HG03354 (cell line): ENCODE measurements at regions not wholly inside any gene's neighbourhood (a gene's known extent, or its start where the extent isn't known, plus 50 kb on each side); places are given as distances from the start of the nearest gene placed in this dataset.
"Not testable (repeated sequence)": the region's sequence is repeated elsewhere in the genome, so short reads cannot be mapped to it uniquely, and the experiment has no call there.

Source experiments
- ATAC-seq: cut with Tn5 transposase; IDR thresholded peaks from one replicate; pipeline ENCODE4 v1.9.1; 2021; ENCODE audit warnings: mild to moderate bottlenecking; ENCODE audit not compliant: unreplicated experiment, poor library complexity, severe bottlenecking

- ATAC-seq: no peak
These were observed 366.9 kb downstream of the BRD1 start for GRCh38 chr22:49460592-49461281.

GRCh38 chr22:49460091-49460490 lies 367.6 kb downstream of the BRD1 start:
- no peak for ATAC-seq

- ATAC-seq: no peak
These were observed 369.0 kb downstream of the BRD1 start for GRCh38 chr22:49458708-49459099.

GRCh38 chr22:49457946-49458707 lies 369.5 kb downstream of the BRD1 start:
- no peak for ATAC-seq

GRCh38 chr22:49457146-49457545 lies 370.5 kb downstream of the BRD1 start:
- ATAC-seq: no peak

GRCh38 chr22:49455595-49455994 lies 372.1 kb downstream of the BRD1 start:
- no peak for ATAC-seq

GRCh38 chr22:49454726-49455125 lies 372.9 kb downstream of the BRD1 start:
- no peak for ATAC-seq

GRCh38 chr22:49453771-49454170 lies 373.9 kb downstream of the BRD1 start:
- no peak for ATAC-seq

- ATAC-seq: not testable (repeated sequence)
These were observed 374.7 kb downstream of the BRD1 start for GRCh38 chr22:49453019-49453418.

- no peak for ATAC-seq
These were observed 375.2 kb downstream of the BRD1 start for GRCh38 chr22:49452362-49452946.

GRCh38 chr22:49451070-49451840 lies 376.4 kb downstream of the BRD1 start:
- ATAC-seq: no peak

- no peak for ATAC-seq
These were observed 377.2 kb downstream of the BRD1 start for GRCh38 chr22:49450498-49450897.

- no peak for ATAC-seq
These were observed 377.7 kb downstream of the BRD1 start for GRCh38 chr22:49449811-49450446.

GRCh38 chr22:49449377-49449776 lies 378.3 kb downstream of the BRD1 start:
- ATAC-seq: no peak

- ATAC-seq: no peak
These were observed 379.1 kb downstream of the BRD1 start for GRCh38 chr22:49448526-49448925.

GRCh38 chr22:49447837-49448236 lies 379.8 kb downstream of the BRD1 start:
- ATAC-seq: no peak

GRCh38 chr22:49446759-49447710 lies 380.6 kb downstream of the BRD1 start:
- ATAC-seq: no peak

GRCh38 chr22:49446145-49446758 lies 381.4 kb downstream of the BRD1 start:
- ATAC-seq: no peak
